CD14-positive monocyte (primary cell): ENCODE measurements at regions not wholly inside any gene's neighbourhood (a gene's known extent, or its start where the extent isn't known, plus 50 kb on each side); places are given as distances from the start of the nearest gene placed in this dataset.
"Not testable (repeated sequence)": the region's sequence is repeated elsewhere in the genome, so short reads cannot be mapped to it uniquely, and the experiment has no call there.

Source experiments
- DNase-seq, 3 donors: peaks; one replicate each; pipeline ENCODE4 v3.0.0-alpha.2; 2011 to 2022
- H2AFZ ChIP-seq: 2 replicates; pipeline ENCODE4 v1.6.0; 2012; ENCODE audit warnings: mild to moderate bottlenecking, low read depth, low read length, inconsistent platforms; ENCODE audit not compliant: insufficient read depth, poor library complexity, severe bottlenecking
- H3K27ac ChIP-seq, 2 donors: 1 replicate in 1 of 2; 2 replicates in 1 of 2; pipeline ENCODE4 v1.5.1; 2012 to 2013; ENCODE audit warnings: low read length in 2 of 2, control low read depth in 1 of 2, inconsistent platforms in 1 of 2, low read depth in 1 of 2, mild to moderate bottlenecking in 1 of 2
- H3K27me3 ChIP-seq, 2 donors: one replicate each; pipeline versions ENCODE4 v1.6.0 to v1.6.1; 2011 to 2013; ENCODE audit warnings: low read length in 2 of 2; ENCODE audit not compliant: control insufficient read depth in 2 of 2, insufficient read depth in 2 of 2
- H3K36me3 ChIP-seq, 2 donors: replicated peaks in 1 of 2; 1 replicate in 1 of 2; 2 replicates in 1 of 2; pipeline versions ENCODE4 v1.5.1 to v1.6.1; 2012 to 2013; ENCODE audit warnings: low read length in 2 of 2, control low read depth in 1 of 2, inconsistent platforms in 1 of 2, mild to moderate bottlenecking in 1 of 2; ENCODE audit not compliant: insufficient read depth in 2 of 2, control insufficient read depth in 1 of 2
- H3K4me1 ChIP-seq, 2 donors: 1 replicate in 1 of 2; 2 replicates in 1 of 2; pipeline versions ENCODE4 v1.5.1 to v1.6.1; 2012 to 2013; ENCODE audit warnings: low read length in 2 of 2, control low read depth in 1 of 2, inconsistent platforms in 1 of 2, mild to moderate bottlenecking in 1 of 2, moderate library complexity in 1 of 2; ENCODE audit not compliant: insufficient read depth in 2 of 2, control insufficient read depth in 1 of 2
- H3K4me2 ChIP-seq: replicated peaks from 2 replicates; pipeline ENCODE3; 2012; ENCODE audit warnings: low read length, moderate library complexity, mild to moderate bottlenecking; ENCODE audit not compliant: poor library complexity, severe bottlenecking; ENCODE audit errors: extremely low read depth
- H3K4me3 ChIP-seq, 3 experiments: fragments of 200-600 bp in 1 of 3; sonication (generic) in 1 of 3; replicated peaks in 1 of 3; 1 replicate in 2 of 3; 2 replicates in 1 of 3; pipeline ENCODE4 v1.5.1; 2011 to 2013; ENCODE audit warnings: low read length in 3 of 3, mild to moderate bottlenecking in 3 of 3, control low read depth in 2 of 3, low read depth in 2 of 3, inconsistent platforms in 1 of 3, moderate library complexity in 1 of 3
- H3K79me2 ChIP-seq: 2 replicates; pipeline ENCODE4 v1.6.0; 2012; ENCODE audit warnings: mild to moderate bottlenecking, control low read depth, inconsistent platforms, low read length, moderate library complexity; ENCODE audit not compliant: insufficient read depth
- H3K9ac ChIP-seq: 2 replicates; pipeline ENCODE4 v1.6.0; 2017; ENCODE audit warnings: low read length, mild to moderate bottlenecking; ENCODE audit not compliant: insufficient read depth, poor library complexity, severe bottlenecking
- H3K9me3 ChIP-seq, 2 donors: replicated peaks in 1 of 2; 1 replicate in 1 of 2; 2 replicates in 1 of 2; pipeline versions ENCODE4 v1.5.1 to v1.6.1; 2012 to 2013; ENCODE audit warnings: low read length in 2 of 2, control low read depth in 1 of 2; ENCODE audit not compliant: control insufficient read depth in 1 of 2, insufficient read depth in 1 of 2
- H4K20me1 ChIP-seq: 2 replicates; pipeline ENCODE4 v1.6.0; 2012; ENCODE audit warnings: mild to moderate bottlenecking, low read length, control low read depth, moderate library complexity; ENCODE audit not compliant: insufficient read depth
- H3K27ac Mint-ChIP-seq, 7 donors: one replicate each; pipeline ENCODE4 v1.8.0; 2020; ENCODE audit warnings: mild to moderate bottlenecking in 7 of 7, mixed read lengths in 7 of 7, moderate library complexity in 6 of 7, inconsistent platforms in 2 of 7
- H3K27me3 Mint-ChIP-seq, 3 donors: one replicate each; pipeline ENCODE4 v1.8.0; 2021 to 2022; ENCODE audit warnings: low read depth in 3 of 3, mild to moderate bottlenecking in 3 of 3, mixed read lengths in 3 of 3, moderate library complexity in 3 of 3, inconsistent platforms in 1 of 3
- H3K36me3 Mint-ChIP-seq, 2 donors: one replicate each; pipeline ENCODE4 v1.8.0; 2020; ENCODE audit warnings: mixed read lengths in 2 of 2, inconsistent platforms in 1 of 2, mild to moderate bottlenecking in 1 of 2
- H3K4me1 Mint-ChIP-seq: one replicate; pipeline ENCODE4 v1.8.0; 2020; ENCODE audit warnings: mild to moderate bottlenecking, mixed read lengths
- H3K4me3 Mint-ChIP-seq, 2 donors: one replicate each; pipeline ENCODE4 v1.8.0; 2020; ENCODE audit warnings: mild to moderate bottlenecking in 2 of 2, mixed read lengths in 2 of 2, moderate library complexity in 1 of 2
- H3K9me3 Mint-ChIP-seq, 7 donors: one replicate each; pipeline ENCODE4 v1.8.0; 2020 to 2022; ENCODE audit warnings: mixed read lengths in 7 of 7, mild to moderate bottlenecking in 6 of 7, moderate library complexity in 6 of 7, inconsistent platforms in 2 of 7
- CTCF ChIP-seq: fragments of 200-600 bp; IDR thresholded peaks from one replicate; pipeline ENCODE4 v1.8.0; 2022; ENCODE audit warnings: antibody characterized with exemption, mild to moderate bottlenecking
- WGBS: methylation state at CpG from one replicate; pipeline ENCODE4 v1.1.5; 2013; ENCODE audit warnings: missing lambda C conversion rate; ENCODE audit not compliant: insufficient coverage; 5-methylcytosine and 5-hydroxymethylcytosine counted together
- intact Hi-C, 2 donors: fragments of 100-400 bp; cut with micrococcal nuclease; formaldehyde crosslinking; loops; one replicate each; pipeline versions ENCODE4 v1.15.0 to v1.15.1; 2023

GRCh38 chr2:2896643-2897042, 481.0 kb downstream of the EIPR1 start:
- intact Hi-C loops: no loop called here
- H3K9me3 ChIP-seq: no peaks in the 10 kb centered on the region
- H3K9me3 Mint-ChIP-seq: peaks cover 0 to 7% (median 3%) of the 10 kb centered on the region in 7 donors
- H3K36me3 Mint-ChIP-seq: no peaks in the 10 kb centered on the region
- no peaks in the 10 kb centered on the region for H3K36me3 ChIP-seq
- peaks cover 0 to 15% (median 1%) of the 10 kb centered on the region in 3 donors for H3K27me3 Mint-ChIP-seq
- H3K4me1 ChIP-seq: no peaks in the 10 kb centered on the region
- no peak overlapping the region for H3K27ac ChIP-seq
- no peaks in the 10 kb centered on the region for H3K27me3 ChIP-seq
- H2AFZ ChIP-seq: no peak overlapping the region
- no peak for TF ChIP-seq CTCF
- no peak overlapping the region for H3K4me2 ChIP-seq
- WGBS: 100% methylated on average over 3 of the region's 7 CpGs
- H3K4me3 ChIP-seq: no peak overlapping the region
- H3K27ac Mint-ChIP-seq: no peak overlapping the region
- peaks cover 5% of the 10 kb centered on the region for H3K4me1 Mint-ChIP-seq
- H3K79me2 ChIP-seq: no peaks in the 10 kb centered on the region
- no peak overlapping the region for H3K9ac ChIP-seq
- no peak overlapping the region for H3K4me3 Mint-ChIP-seq
- no peaks in the 10 kb centered on the region for H4K20me1 ChIP-seq
- no peak for DNase-seq

DNA sequence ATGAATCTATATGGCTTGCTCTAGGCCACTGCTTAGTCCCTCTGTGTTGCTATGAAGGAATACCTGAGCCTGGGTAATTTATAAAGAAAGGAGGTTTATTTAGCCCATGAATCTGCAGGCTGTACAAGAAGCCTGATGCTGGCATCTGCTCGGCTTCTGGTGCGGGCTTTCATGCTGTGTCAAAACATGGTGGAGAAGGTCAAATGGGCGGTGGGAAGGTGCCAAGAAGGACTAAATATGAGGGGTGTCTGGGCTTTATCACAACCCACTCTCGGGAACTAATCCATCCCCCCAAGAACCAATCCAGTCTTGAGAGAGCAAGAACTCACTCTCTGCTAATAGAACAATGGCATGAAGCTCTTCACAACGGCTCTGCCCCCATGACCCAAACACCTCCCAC, 481.6 kb downstream of the EIPR1 start:
- Histone ChIP-seq H2AFZ (no peak overlapping the region), H3K9ac (no peak overlapping the region), H4K20me1 (no peaks in the 10 kb centered on the region), H3K36me3 (no peaks in the 10 kb centered on the region), H3K27ac (no peak overlapping the region), H3K9me3 (no peaks in the 10 kb centered on the region), H3K4me3 (no peak overlapping the region), H3K79me2 (no peaks in the 10 kb centered on the region), H3K4me1 (no peaks in the 10 kb centered on the region), H3K27me3 (no peaks in the 10 kb centered on the region), H3K4me2 (no peak overlapping the region)
- 86% methylated on average over 4 of the region's 5 CpGs for WGBS
- H3K4me1 Mint-ChIP-seq: no peaks in the 10 kb centered on the region
- H3K9me3 Mint-ChIP-seq: peaks cover 0 to 7% (median 3%) of the 10 kb centered on the region in 7 donors
- H3K27ac Mint-ChIP-seq: no peak overlapping the region
- no peak overlapping the region for H3K4me3 Mint-ChIP-seq
- H3K27me3 Mint-ChIP-seq: peaks cover 0 to 15% (median 1%) of the 10 kb centered on the region in 3 donors
- TF ChIP-seq CTCF: no peak
- DNase-seq: no peak
- H3K36me3 Mint-ChIP-seq: no peaks in the 10 kb centered on the region
- intact Hi-C loops: no loop called here

DNA sequence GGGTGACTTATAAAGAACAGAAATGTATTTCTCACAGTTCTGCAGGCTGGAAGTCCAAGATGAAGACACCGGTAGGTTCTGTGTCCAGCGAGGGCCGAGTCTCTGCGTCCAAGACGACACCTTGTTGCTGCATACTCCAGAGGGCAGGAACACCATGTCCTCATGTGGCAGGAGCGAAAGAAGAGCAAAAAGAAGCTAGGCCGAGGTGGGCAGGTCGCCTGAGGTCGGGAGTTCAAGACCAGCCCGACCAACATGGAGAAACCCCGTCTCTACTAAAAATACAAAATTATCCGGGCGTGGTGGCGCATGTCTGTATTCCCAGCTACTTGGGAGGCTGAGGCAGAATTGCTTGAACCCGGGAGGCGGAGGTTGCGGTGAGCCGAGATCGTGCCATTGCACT, 483.6 kb downstream of the EIPR1 start:
- H3K4me3 Mint-ChIP-seq, H3K79me2 ChIP-seq, H3K9me3 Mint-ChIP-seq, H3K4me1 ChIP-seq, H3K36me3 Mint-ChIP-seq, H3K27ac Mint-ChIP-seq, H3K9me3 ChIP-seq, H4K20me1 ChIP-seq, H3K4me3 ChIP-seq, DNase-seq, H3K9ac ChIP-seq, intact Hi-C loops, H3K27me3 ChIP-seq, H3K4me1 Mint-ChIP-seq, H3K27ac ChIP-seq, H3K36me3 ChIP-seq, H3K4me2 ChIP-seq, H2AFZ ChIP-seq: not testable (repeated sequence)
- 87% methylated on average over 17 of the region's 19 CpGs for WGBS
- peaks cover 0 to 16% (median 0%) of the 10 kb centered on the region in 3 donors for H3K27me3 Mint-ChIP-seq
